ENCODE measurements at regions not wholly inside any gene's neighbourhood (a gene's known extent, or its start where the extent isn't known, plus 50 kb on each side); places are given as distances from the start of the nearest gene placed in this dataset.

DNA sequence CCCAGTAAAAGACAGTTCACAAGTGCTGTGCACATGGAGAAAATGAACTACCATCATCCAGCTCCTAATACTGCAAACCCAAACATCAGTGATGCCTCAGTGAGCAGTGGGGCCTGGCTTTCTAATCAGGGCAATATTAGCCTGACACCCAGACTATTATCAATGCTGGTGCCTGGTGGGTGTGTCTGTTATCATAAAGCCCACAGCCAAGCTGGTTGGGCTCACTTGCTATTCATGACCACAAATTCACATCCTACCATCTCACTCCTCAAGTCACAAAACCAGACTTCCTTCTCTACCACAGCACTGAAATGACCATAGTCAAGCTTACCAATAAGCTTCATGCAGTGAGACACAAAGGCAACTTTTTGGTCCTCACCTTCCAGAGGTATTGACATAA is 180.8 kb upstream of the PLN start:
- H3K4me1 ChIP-seq: no peaks in the 10 kb centered on the region
- no TSS peak for BruUV-seq (replicated peaks)
- ChIA-PET CTCF (no interaction called here), POLR2A (no interaction called here)
- H3K9me3 Mint-ChIP-seq (ENCODE audit: unreplicated experiment): no peaks in the 10 kb centered on the region
- H3K4me3 Mint-ChIP-seq (ENCODE audit: unreplicated experiment): no peak overlapping the region
- H3K27me3 ChIP-seq (replicated peaks; ENCODE audit: control insufficient read depth, insufficient read depth, low read length): no peaks in the 10 kb centered on the region
- no peaks in the 10 kb centered on the region for H3K4me1 Mint-ChIP-seq (ENCODE audit: low read depth, unreplicated experiment)
- H3K36me3 Mint-ChIP-seq (ENCODE audit: insufficient read depth, unreplicated experiment): no peaks in the 10 kb centered on the region
- no peaks in the 10 kb centered on the region for H3K27me3 Mint-ChIP-seq (ENCODE audit: insufficient read depth, unreplicated experiment)
- intact Hi-C loops (cut with micrococcal nuclease; ENCODE audit: unreplicated experiment): no loop called here
- DNase-seq: no peak
- no peak overlapping the region for H3K4me3 ChIP-seq (ENCODE audit: low read depth, low read length)
- H3K9me3 ChIP-seq: 0 out of 2 replicates have a peak, but pooled peaks cover 9% of the 10 kb centered on the region
- H3K36me3 ChIP-seq (ENCODE audit: control insufficient read depth, insufficient read depth, low read length): no peaks in the 10 kb centered on the region
- TF ChIP-seq CTCF (IDR thresholded peaks at IDR 0.05; ENCODE audit: insufficient read depth in 1 of 2, low read depth in 1 of 2, low read length in 1 of 2, severe bottlenecking in 1 of 2, unreplicated experiment in 1 of 2): no peak
- no peak overlapping the region for H3K27ac Mint-ChIP-seq (ENCODE audit: unreplicated experiment)

DNA sequence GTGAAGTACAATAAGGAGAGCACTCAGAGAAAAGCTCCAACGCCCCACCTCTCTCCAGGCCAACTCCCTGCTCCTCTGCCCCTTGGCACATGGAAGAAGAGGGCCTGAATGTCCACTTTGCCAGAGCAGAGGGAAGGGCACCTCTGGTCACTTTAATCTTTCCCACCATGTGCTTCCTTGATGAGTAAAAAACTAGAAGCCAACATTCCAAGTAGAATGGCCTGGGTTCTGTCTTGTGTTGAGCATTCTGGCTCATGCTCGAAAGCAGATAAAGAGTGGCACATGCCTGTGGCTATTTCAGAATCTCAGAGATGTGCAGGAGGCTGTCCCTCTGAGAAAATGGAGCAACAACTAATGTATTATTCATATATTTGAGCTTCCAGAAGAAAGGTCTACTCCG is 177.4 kb upstream of the PLN start:
- H3K27ac Mint-ChIP-seq (ENCODE audit: unreplicated experiment): no peak overlapping the region
- no peak overlapping the region for H3K4me3 Mint-ChIP-seq (ENCODE audit: unreplicated experiment)
- no peaks in the 10 kb centered on the region for H3K4me1 ChIP-seq
- H3K36me3 Mint-ChIP-seq (ENCODE audit: insufficient read depth, unreplicated experiment): no peaks in the 10 kb centered on the region
- H3K9me3 ChIP-seq: 0 out of 2 replicates have a peak, but pooled peaks cover 9% of the 10 kb centered on the region
- no peaks in the 10 kb centered on the region for H3K4me1 Mint-ChIP-seq (ENCODE audit: low read depth, unreplicated experiment)
- H3K4me3 ChIP-seq (ENCODE audit: low read depth, low read length): no peak overlapping the region
- POLR2A ChIA-PET: no interaction called here
- intact Hi-C loops (cut with micrococcal nuclease; ENCODE audit: unreplicated experiment): no loop called here
- H3K27me3 Mint-ChIP-seq (ENCODE audit: insufficient read depth, unreplicated experiment): peaks cover 6% of the 10 kb centered on the region
- H3K36me3 ChIP-seq (ENCODE audit: control insufficient read depth, insufficient read depth, low read length): no peaks in the 10 kb centered on the region
- DNase-seq: no peak
- CTCF ChIA-PET: no interaction called here
- H3K9me3 Mint-ChIP-seq (ENCODE audit: unreplicated experiment): no peaks in the 10 kb centered on the region
- no peak for TF ChIP-seq CTCF (IDR thresholded peaks at IDR 0.05; ENCODE audit: insufficient read depth in 1 of 2, low read depth in 1 of 2, low read length in 1 of 2, severe bottlenecking in 1 of 2, unreplicated experiment in 1 of 2)
- BruUV-seq (replicated peaks): no TSS peak
- no peaks in the 10 kb centered on the region for H3K27me3 ChIP-seq (replicated peaks; ENCODE audit: control insufficient read depth, insufficient read depth, low read length)

- Histone ChIP-seq H3K36me3 (ENCODE audit: control insufficient read depth, insufficient read depth, low read length) (no peaks in the 10 kb centered on the region), H3K4me3 (ENCODE audit: low read depth, low read length) (no peak overlapping the region), H3K9me3 (0 out of 2 replicates have a peak, but pooled peaks cover 9% of the 10 kb centered on the region), H3K4me1 (no peaks in the 10 kb centered on the region), H3K27me3 (replicated peaks; ENCODE audit: control insufficient read depth, insufficient read depth, low read length) (no peaks in the 10 kb centered on the region)
- POLR2A ChIA-PET: no interaction called here
- peaks cover 6% of the 10 kb centered on the region for H3K27me3 Mint-ChIP-seq (ENCODE audit: insufficient read depth, unreplicated experiment)
- no peaks in the 10 kb centered on the region for H3K36me3 Mint-ChIP-seq (ENCODE audit: insufficient read depth, unreplicated experiment)
- H3K27ac Mint-ChIP-seq (ENCODE audit: unreplicated experiment): no peak overlapping the region
- no peak for DNase-seq
- TF ChIP-seq CTCF (IDR thresholded peaks at IDR 0.05; ENCODE audit: insufficient read depth in 1 of 2, low read depth in 1 of 2, low read length in 1 of 2, severe bottlenecking in 1 of 2, unreplicated experiment in 1 of 2): no peak
- no TSS peak for BruUV-seq (replicated peaks)
- H3K9me3 Mint-ChIP-seq (ENCODE audit: unreplicated experiment): no peaks in the 10 kb centered on the region
- H3K4me1 Mint-ChIP-seq (ENCODE audit: low read depth, unreplicated experiment): no peaks in the 10 kb centered on the region
- intact Hi-C loops (cut with micrococcal nuclease; ENCODE audit: unreplicated experiment): no loop called here
- no peak overlapping the region for H3K4me3 Mint-ChIP-seq (ENCODE audit: unreplicated experiment)
- CTCF ChIA-PET: no interaction called here
Measured at GRCh38 chr6:118371955-118372354, 176.1 kb upstream of the PLN start.

Data from Caco-2 (cell line).